A673 (cell line): ENCODE measurements at regions not wholly inside any gene's neighbourhood (a gene's known extent, or its start where the extent isn't known, plus 50 kb on each side); places are given as distances from the start of the nearest gene placed in this dataset.

Experiments
- CTCF ChIP-seq: fragments of 300-800, 200-600 bp; sonication (generic); conservative IDR thresholded peaks from 2 replicates; pipeline ENCODE4 v1.5.1; 2017; ENCODE audit warnings: low read depth, mild to moderate bottlenecking, antibody characterized with exemption, low read length, moderate library complexity, mixed read lengths
- EZH2 ChIP-seq: fragments of 200-600 bp; sonication (generic); IDR thresholded peaks from 2 replicates; pipeline ENCODE4 v1.6.1; 2017; ENCODE audit warnings: borderline replicate concordance, low read depth, mild to moderate bottlenecking, mixed read lengths, antibody characterized with exemption, low read length; ENCODE audit not compliant: poor library complexity, severe bottlenecking

GRCh38 chr14:21875791-21876190 lies 202.2 kb upstream of the OR4E1 start:
- TF ChIP-seq EZH2: no peak
- TF ChIP-seq CTCF: no peak
